IMR-90 (cell line): ENCODE measurements at regions not wholly inside any gene's neighbourhood (a gene's known extent, or its start where the extent isn't known, plus 50 kb on each side); places are given as distances from the start of the nearest gene placed in this dataset.

Source experiments
- ATAC-seq: fragments of 200-7000 bp; cut with Tn5 transposase; 2 replicates; pipeline ENCODE4 v1.9.1; 2020; ENCODE audit warnings: low read depth, mild to moderate bottlenecking, moderate library complexity
- BruUV-seq: library from RNA; stranded (reverse); fragments of 400-500 nt; replicated peaks from 2 replicates; lab custom pipeline; 2021; lab: Mats Ljungman, UMichigan
- CTCF ChIA-PET: fragments of 300-600 bp; formaldehyde crosslinking; extraction: SDS; loops from one replicate; lab custom pipeline; 2021; ENCODE audit warnings: antibody characterized with exemption; lab: Yijun Ruan, JAX
- POLR2A ChIA-PET: fragments of 300-600 bp; sonication (Branson Sonifier 250); formaldehyde crosslinking; loops from one replicate; lab custom pipeline; 2022; ENCODE audit warnings: antibody characterized with exemption; ENCODE audit not compliant: unreplicated experiment; lab: Charles Lee
- DNase-seq: peaks from one replicate; pipeline ENCODE4 v3.0.0; 2013
- H2AFZ ChIP-seq: replicated peaks from 2 replicates; pipeline ENCODE3; 2013; ENCODE audit warnings: low read length, mild to moderate bottlenecking; ENCODE audit not compliant: poor library complexity
- H2AK5ac ChIP-seq: 2 replicates; pipeline ENCODE4 v1.6.1; 2013; ENCODE audit warnings: low read depth, low read length, inconsistent platforms
- H2AK9ac ChIP-seq: replicated peaks from 2 replicates; pipeline ENCODE3; 2013; ENCODE audit warnings: mild to moderate bottlenecking, low read depth, low read length, moderate library complexity; ENCODE audit not compliant: poor library complexity
- H2BK120ac ChIP-seq: 2 replicates; pipeline ENCODE4 v1.6.1; 2013; ENCODE audit warnings: low read depth, low read length, inconsistent platforms
- H2BK15ac ChIP-seq: 3 replicates; pipeline ENCODE4 v1.6.1; 2013; ENCODE audit warnings: low read depth, low read length, inconsistent platforms
- H2BK20ac ChIP-seq: 2 replicates; pipeline ENCODE4 v1.6.1; 2013; ENCODE audit warnings: low read depth, mild to moderate bottlenecking, inconsistent platforms, low read length, moderate library complexity
- H2BK5ac ChIP-seq: 2 replicates; pipeline ENCODE4 v1.6.1; 2013; ENCODE audit warnings: mild to moderate bottlenecking, low read depth, low read length, inconsistent platforms; ENCODE audit not compliant: poor library complexity, severe bottlenecking
- H3K14ac ChIP-seq: replicated peaks from 2 replicates; pipeline ENCODE4 v1.6.1; 2013; ENCODE audit warnings: low read depth, low read length, inconsistent platforms
- H3K18ac ChIP-seq: 2 replicates; pipeline ENCODE4 v1.6.1; 2013; ENCODE audit warnings: low read depth, low read length, control low read depth
- H3K23ac ChIP-seq: 2 replicates; pipeline ENCODE4 v1.6.1; 2013; ENCODE audit warnings: low read depth, low read length, inconsistent platforms
- H3K27ac ChIP-seq: 2 replicates; pipeline ENCODE4 v1.5.1; 2013; ENCODE audit warnings: mild to moderate bottlenecking, control low read depth, low read length; ENCODE audit not compliant: insufficient read depth
- H3K27me3 ChIP-seq: 2 replicates; pipeline ENCODE4 v1.6.1; 2013; ENCODE audit warnings: low read length; ENCODE audit not compliant: control insufficient read depth, insufficient read depth
- H3K36me3 ChIP-seq: 2 replicates; pipeline ENCODE4 v1.6.1; 2013; ENCODE audit warnings: low read length, mixed read lengths; ENCODE audit not compliant: control insufficient read depth, insufficient read depth
- H3K4ac ChIP-seq: 2 replicates; pipeline ENCODE4 v1.6.1; 2013; ENCODE audit warnings: low read depth, low read length, inconsistent platforms
- H3K4me1 ChIP-seq: 2 replicates; pipeline ENCODE4 v1.6.1; 2013; ENCODE audit warnings: low read length, mixed read lengths; ENCODE audit not compliant: control insufficient read depth, insufficient read depth
- H3K4me2 ChIP-seq: 2 replicates; pipeline ENCODE4 v1.6.1; 2013; ENCODE audit warnings: low read depth, mild to moderate bottlenecking, control low read depth, low read length, moderate library complexity
- H3K4me3 ChIP-seq: 2 replicates; pipeline ENCODE4 v1.5.1; 2013; ENCODE audit warnings: low read depth, mild to moderate bottlenecking, control low read depth, low read length, moderate library complexity; ENCODE audit not compliant: insufficient read depth
- H3K56ac ChIP-seq: 2 replicates; pipeline ENCODE4 v1.6.1; 2013; ENCODE audit warnings: low read length, inconsistent platforms; ENCODE audit not compliant: insufficient read depth; ENCODE audit errors: extremely low read depth
- H3K79me1 ChIP-seq, 2 experiments: 2 replicates each; pipeline ENCODE4 v1.6.1; 2013; ENCODE audit warnings: low read length in 2 of 2, inconsistent platforms in 1 of 2, low read depth in 1 of 2
- H3K9ac ChIP-seq: 2 replicates; pipeline ENCODE4 v1.6.1; 2013; ENCODE audit warnings: low read depth, low read length, control low read depth
- H3K9me1 ChIP-seq: 2 replicates; pipeline ENCODE4 v1.6.1; 2013; ENCODE audit warnings: low read length, inconsistent platforms; ENCODE audit not compliant: insufficient read depth
- H3K9me3 ChIP-seq: 2 replicates; pipeline ENCODE4 v1.6.1; 2013; ENCODE audit warnings: low read length; ENCODE audit not compliant: control insufficient read depth, insufficient read depth
- H4K20me1 ChIP-seq: 2 replicates; pipeline ENCODE4 v1.6.1; 2013; ENCODE audit warnings: low read length, inconsistent platforms; ENCODE audit not compliant: insufficient read depth
- H4K5ac ChIP-seq: 2 replicates; pipeline ENCODE4 v1.6.1; 2013; ENCODE audit warnings: mild to moderate bottlenecking, low read depth, low read length, control low read depth
- H4K8ac ChIP-seq, 2 experiments: 2 replicates each; pipeline ENCODE4 v1.6.1; 2013; ENCODE audit warnings: low read depth in 2 of 2, low read length in 2 of 2, control low read depth in 1 of 2, inconsistent platforms in 1 of 2
- H4K91ac ChIP-seq: 2 replicates; pipeline ENCODE4 v1.6.1; 2013; ENCODE audit warnings: low read depth, low read length, inconsistent platforms; ENCODE audit not compliant: insufficient read depth
- BHLHE40 ChIP-seq: fragments of 150-350 bp; IDR thresholded peaks from 2 replicates; pipeline ENCODE4 v1.6.1; 2016; ENCODE audit warnings: mild to moderate bottlenecking, low read depth, low read length
- CEBPB ChIP-seq: IDR thresholded peaks from 2 replicates; pipeline ENCODE4 v1.6.1; 2012; ENCODE audit warnings: low read depth, low read length, improper control_type of control experiment
- CHD1 ChIP-seq: IDR thresholded peaks from 2 replicates; pipeline ENCODE4 v1.6.1; 2012; ENCODE audit warnings: low read depth, low read length, improper control_type of control experiment
- ELK1 ChIP-seq: fragments of 150-350 bp; IDR thresholded peaks from 2 replicates; pipeline ENCODE4 v1.6.1; 2016; ENCODE audit warnings: low read depth, mild to moderate bottlenecking, low read length, moderate library complexity, borderline replicate concordance
- FOS ChIP-seq: fragments of 150-350 bp; IDR thresholded peaks from 2 replicates; pipeline ENCODE4 v1.6.1; 2016; ENCODE audit warnings: low read depth, low read length
- MAFK ChIP-seq: IDR thresholded peaks from 2 replicates; pipeline ENCODE4 v1.6.1; 2012; ENCODE audit warnings: low read depth, low read length, improper control_type of control experiment
- MAZ ChIP-seq: IDR thresholded peaks from 2 replicates; pipeline ENCODE4 v1.6.1; 2012; ENCODE audit warnings: low read depth, mild to moderate bottlenecking, low read length, improper control_type of control experiment, moderate library complexity, borderline replicate concordance
- MXI1 ChIP-seq: IDR thresholded peaks from 2 replicates; pipeline ENCODE4 v1.6.1; 2012; ENCODE audit warnings: low read depth, mild to moderate bottlenecking, low read length, moderate library complexity, borderline replicate concordance
- NFE2L2 ChIP-seq: fragments of 150-350 bp; IDR thresholded peaks from 2 replicates; pipeline ENCODE4 v1.6.1; 2016; ENCODE audit warnings: low read depth, mild to moderate bottlenecking, low read length
- POLR2A ChIP-seq: IDR thresholded peaks from 2 replicates; pipeline ENCODE4 v1.6.1; 2012; ENCODE audit warnings: mild to moderate bottlenecking, low read depth, low read length
- RAD21 ChIP-seq: IDR thresholded peaks from 2 replicates; pipeline ENCODE4 v1.6.1; 2012; ENCODE audit warnings: low read length, improper control_type of control experiment
- RCOR1 ChIP-seq: IDR thresholded peaks from 2 replicates; pipeline ENCODE4 v1.6.1; 2012; ENCODE audit warnings: mild to moderate bottlenecking, low read length, improper control_type of control experiment; ENCODE audit not compliant: insufficient replicate concordance
- RFX5 ChIP-seq: IDR thresholded peaks from 2 replicates; pipeline ENCODE4 v1.8.0; 2012; ENCODE audit warnings: low read depth, mild to moderate bottlenecking, low read length, moderate library complexity
- SMC3 ChIP-seq: fragments of 150-350 bp; IDR thresholded peaks from 2 replicates; pipeline ENCODE4 v1.6.1; 2016; ENCODE audit warnings: low read depth, mild to moderate bottlenecking, antibody characterized with exemption, low read length, moderate library complexity
- WGBS, 2 experiments: methylation state at CpG; one replicate each; pipeline versions ENCODE4 v1.1.5 to v1.1.7; 2013; ENCODE audit warnings: missing lambda C conversion rate in 2 of 2; ENCODE audit not compliant: insufficient read length in 1 of 2; ENCODE audit errors: extremely low coverage in 2 of 2; 5-methylcytosine and 5-hydroxymethylcytosine counted together
- dilution Hi-C: fragments of 300-500 bp; cut with HindIII; formaldehyde crosslinking; loops from one replicate; pipeline ENCODE4 v1.14.3; 2018; ENCODE audit warnings: low sequenced_read_pairs; ENCODE audit not compliant: unreplicated experiment
- in situ Hi-C: fragments of 300-500 bp; cut with MboI; formaldehyde crosslinking; loops from 3 replicates; pipeline ENCODE4 v1.14.3; 2019; ENCODE audit warnings: low sequenced_read_pairs, inconsistent platforms, mixed read lengths
- intact Hi-C: fragments of 100-400 bp; cut with micrococcal nuclease; formaldehyde crosslinking; loops from 2 replicates; pipeline ENCODE4 v1.10.0; 2022
- TF ChIP-seq, protein P1 (sequence below): fragments of 150-350 bp; IDR thresholded peaks from 2 replicates; pipeline ENCODE4 v1.6.1; 2017; ENCODE audit warnings: mild to moderate bottlenecking, antibody characterized with exemption, low read length, low read depth
- TF ChIP-seq, protein P2 (sequence below): conservative IDR thresholded peaks from 2 replicates; pipeline ENCODE4 v1.5.1; 2012; ENCODE audit warnings: mild to moderate bottlenecking, low read depth, low read length, improper control_type of control experiment

- Histone ChIP-seq H3K36me3 (no peaks in the 10 kb centered on the region), H4K8ac (no peak overlapping the region; a peak in 1 of 4 replicates), H3K4me3 (no peak overlapping the region), H3K4ac (peak overlapping the region; percentile 21), H2AFZ (no peak overlapping the region), H3K9ac (no peak overlapping the region; the same call in 1 of the 2 replicates), H4K5ac (no peak overlapping the region), H3K27ac (no peak overlapping the region), H3K23ac (no peak overlapping the region), H3K18ac (peak overlapping the region; percentile 22; the same call in 1 of the 2 replicates), H2AK9ac (no peak overlapping the region), H4K20me1 (no peaks in the 10 kb centered on the region), H3K56ac (no peak overlapping the region), H2BK15ac (peak overlapping the region; percentile 51; the same call in 2 of the 3 replicates), H2AK5ac (no peak overlapping the region; the same call in 1 of the 2 replicates), H3K9me3 (no peaks in the 10 kb centered on the region; the same call in 1 of the 2 replicates), H3K14ac (peak overlapping the region; percentile 76), H2BK120ac (peak overlapping the region; percentile 37), H3K27me3 (no peaks in the 10 kb centered on the region), H3K4me1 (peaks cover 9% of the 10 kb centered on the region), H3K79me1 (no peaks in the 10 kb centered on the region), H2BK20ac (peak overlapping the region; percentile 76; the same call in 1 of the 2 replicates), H2BK5ac (no peak overlapping the region), H3K9me1 (peaks cover 14% of the 10 kb centered on the region), H3K4me2 (no peak overlapping the region), H4K91ac (peak overlapping the region; percentile 31)
- DNase-seq, result no peak
- TF ChIP-seq ELK1 (no peak), CEBPB (no peak), FOS (no peak), SMC3 (no peak), MAZ (no peak), MAFK (no peak), MXI1 (no peak), CHD1 (no peak), NFE2L2 (no peak), RCOR1 (no peak), RFX5 (no peak), BHLHE40 (no peak), POLR2A (no peak), RAD21 (no peak)
- TF ChIP-seq, protein P1, sequence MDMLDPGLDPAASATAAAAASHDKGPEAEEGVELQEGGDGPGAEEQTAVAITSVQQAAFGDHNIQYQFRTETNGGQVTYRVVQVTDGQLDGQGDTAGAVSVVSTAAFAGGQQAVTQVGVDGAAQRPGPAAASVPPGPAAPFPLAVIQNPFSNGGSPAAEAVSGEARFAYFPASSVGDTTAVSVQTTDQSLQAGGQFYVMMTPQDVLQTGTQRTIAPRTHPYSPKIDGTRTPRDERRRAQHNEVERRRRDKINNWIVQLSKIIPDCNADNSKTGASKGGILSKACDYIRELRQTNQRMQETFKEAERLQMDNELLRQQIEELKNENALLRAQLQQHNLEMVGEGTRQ, result no peak
- TF ChIP-seq, protein P2, sequence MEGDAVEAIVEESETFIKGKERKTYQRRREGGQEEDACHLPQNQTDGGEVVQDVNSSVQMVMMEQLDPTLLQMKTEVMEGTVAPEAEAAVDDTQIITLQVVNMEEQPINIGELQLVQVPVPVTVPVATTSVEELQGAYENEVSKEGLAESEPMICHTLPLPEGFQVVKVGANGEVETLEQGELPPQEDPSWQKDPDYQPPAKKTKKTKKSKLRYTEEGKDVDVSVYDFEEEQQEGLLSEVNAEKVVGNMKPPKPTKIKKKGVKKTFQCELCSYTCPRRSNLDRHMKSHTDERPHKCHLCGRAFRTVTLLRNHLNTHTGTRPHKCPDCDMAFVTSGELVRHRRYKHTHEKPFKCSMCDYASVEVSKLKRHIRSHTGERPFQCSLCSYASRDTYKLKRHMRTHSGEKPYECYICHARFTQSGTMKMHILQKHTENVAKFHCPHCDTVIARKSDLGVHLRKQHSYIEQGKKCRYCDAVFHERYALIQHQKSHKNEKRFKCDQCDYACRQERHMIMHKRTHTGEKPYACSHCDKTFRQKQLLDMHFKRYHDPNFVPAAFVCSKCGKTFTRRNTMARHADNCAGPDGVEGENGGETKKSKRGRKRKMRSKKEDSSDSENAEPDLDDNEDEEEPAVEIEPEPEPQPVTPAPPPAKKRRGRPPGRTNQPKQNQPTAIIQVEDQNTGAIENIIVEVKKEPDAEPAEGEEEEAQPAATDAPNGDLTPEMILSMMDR, result no peak
- POLR2A ChIA-PET, result no interaction called here
- dilution Hi-C loops (no loop called here), intact Hi-C loops (loop anchor here (10.0 kb wide), 1 partner anchor 59 kb away; no protein-coding TSS in a partner anchor), in situ Hi-C loops (no loop called here)
- WGBS, 2 experiments, result no CpG with 5 or more reads among the region's 10 CpGs
- CTCF ChIA-PET, result interaction anchor here (0.6 kb wide), 1 partner anchor 394 kb away, joined by 3 read pairs; no protein-coding TSS in a partner anchor
- BruUV-seq, result no TSS peak
- no peak for ATAC-seq
These were observed 569.1 kb downstream of the INHBA start for GRCh38 chr7:41133690-41134299.
